Choroid plexus epithelial cell (primary cell): ENCODE measurements at regions not wholly inside any gene's neighbourhood (a gene's known extent, or its start where the extent isn't known, plus 50 kb on each side); places are given as distances from the start of the nearest gene placed in this dataset.
"Not testable (repeated sequence)": the region's sequence is repeated elsewhere in the genome, so short reads cannot be mapped to it uniquely, and the experiment has no call there.

ENCODE experiments used
- DNase-seq: peaks from one replicate; pipeline ENCODE4 v3.0.0-alpha.2; 2010; ENCODE audit warnings: low read depth
- H3K4me3 ChIP-seq: 2 replicates; pipeline ENCODE4 v1.5.1; 2011; ENCODE audit warnings: low read depth, mild to moderate bottlenecking, control low read depth, low read length, moderate library complexity
- CTCF ChIP-seq: conservative IDR thresholded peaks from 2 replicates; pipeline ENCODE4 v1.5.1; 2011; ENCODE audit warnings: low read depth, mild to moderate bottlenecking, control low read depth, inconsistent platforms, low read length, moderate library complexity

GRCh38 chrX:121761845-121762244 lies 714.4 kb downstream of the GLUD2 start:
- no peak for TF ChIP-seq CTCF
- DNase-seq: no peak
- H3K4me3 ChIP-seq: no peak overlapping the region

GRCh38 chrX:121763671-121764070 lies 716.3 kb downstream of the GLUD2 start:
- no peak for TF ChIP-seq CTCF
- H3K4me3 ChIP-seq: no peak overlapping the region
- no peak for DNase-seq

GRCh38 chrX:121768210-121768609 lies 720.8 kb downstream of the GLUD2 start:
- not testable (repeated sequence) for H3K4me3 ChIP-seq, DNase-seq

- no peak for DNase-seq
- TF ChIP-seq CTCF: no peak
- no peak overlapping the region for H3K4me3 ChIP-seq
Observed at GRCh38 chrX:121781991-121782390, 734.6 kb downstream of the GLUD2 start.

- H3K4me3 ChIP-seq: no peak overlapping the region
- DNase-seq: no peak
- TF ChIP-seq CTCF: no peak
Observed at GRCh38 chrX:121782544-121782943, 735.1 kb downstream of the GLUD2 start.

- H3K4me3 ChIP-seq: no peak overlapping the region
- no peak for DNase-seq
- no peak for TF ChIP-seq CTCF
Observed at GRCh38 chrX:121782976-121783375, 735.6 kb downstream of the GLUD2 start.

GRCh38 chrX:121802881-121803412 lies 755.5 kb downstream of the GLUD2 start:
- DNase-seq: no peak
- no peak for TF ChIP-seq CTCF
- H3K4me3 ChIP-seq: no peak overlapping the region
